Activated B cell treated with CpG ODN at 0.5 μM for 24 hours (primary cell): ENCODE measurements at regions not wholly inside any gene's neighbourhood (a gene's known extent, or its start where the extent isn't known, plus 50 kb on each side); places are given as distances from the start of the nearest gene placed in this dataset.
"Not testable (repeated sequence)": the region's sequence is repeated elsewhere in the genome, so short reads cannot be mapped to it uniquely, and the experiment has no call there.

ENCODE experiments used
- ATAC-seq: fragments of 200-7000 bp; cut with Tn5 transposase; one replicate; pipeline ENCODE4 v1.10.0; 2021; ENCODE audit warnings: low read depth, mild to moderate bottlenecking, moderate library complexity
- CTCF ChIA-PET: fragments of 350-600 bp; sonication (Branson Sonifier 250); formaldehyde crosslinking; loops from one replicate; lab custom pipeline; 2021; ENCODE audit warnings: antibody characterized with exemption; lab: Charles Lee
- POLR2A ChIA-PET: fragments of 350-600 bp; sonication (Branson Sonifier 250); formaldehyde crosslinking; loops from one replicate; lab custom pipeline; 2021; ENCODE audit warnings: antibody characterized with exemption; lab: Charles Lee
- DNase-seq: peaks from one replicate; pipeline ENCODE4 v3.0.0; 2022
- H3K27ac Mint-ChIP-seq: one replicate; pipeline ENCODE4 v1.8.0; 2020; ENCODE audit warnings: mixed read lengths
- H3K27me3 Mint-ChIP-seq: one replicate; pipeline ENCODE4 v1.8.0; 2021; ENCODE audit warnings: mixed read lengths
- H3K36me3 Mint-ChIP-seq: one replicate; pipeline ENCODE4 v1.8.0; 2021; ENCODE audit warnings: low read depth, mixed read lengths
- H3K4me1 Mint-ChIP-seq: one replicate; pipeline ENCODE4 v1.8.0; 2021; ENCODE audit warnings: mixed read lengths
- H3K4me3 Mint-ChIP-seq: one replicate; pipeline ENCODE4 v1.8.0; 2020; ENCODE audit warnings: mild to moderate bottlenecking, mixed read lengths
- H3K9me3 Mint-ChIP-seq: one replicate; pipeline ENCODE4 v1.8.0; 2020; ENCODE audit warnings: mixed read lengths
- CTCF ChIP-seq: fragments of 200-600 bp; IDR thresholded peaks from one replicate; pipeline ENCODE4 v1.8.0; 2022; ENCODE audit warnings: antibody characterized with exemption, mild to moderate bottlenecking
- intact Hi-C: fragments of 100-400 bp; cut with micrococcal nuclease; formaldehyde crosslinking; loops from one replicate; pipeline ENCODE4 v1.15.1; 2024

- H3K27me3 Mint-ChIP-seq, result no peaks in the 10 kb centered on the region
- TF ChIP-seq CTCF, result no peak
- CTCF ChIA-PET, result no interaction called here
- no peak overlapping the region for H3K4me3 Mint-ChIP-seq
- DNase-seq (no peak), ATAC-seq (no peak)
- no peaks in the 10 kb centered on the region for H3K4me1 Mint-ChIP-seq
- intact Hi-C loops, result no loop called here
- POLR2A ChIA-PET, result interaction anchor here (0.9 kb wide), 1 partner anchor 22 kb away, joined by 3 read pairs; no protein-coding TSS in a partner anchor
- H3K27ac Mint-ChIP-seq, result no peak overlapping the region
- H3K9me3 Mint-ChIP-seq, result no peaks in the 10 kb centered on the region
- H3K36me3 Mint-ChIP-seq, result no peaks in the 10 kb centered on the region
Observed at GRCh38 chr11:121358760-121359159, 66.2 kb downstream of the SC5D start.

GRCh38 chr11:121359591-121359990 is 67.0 kb downstream of the SC5D start:
- TF ChIP-seq CTCF, result no peak
- CTCF ChIA-PET, result no interaction called here
- H3K4me3 Mint-ChIP-seq, result no peak overlapping the region
- intact Hi-C loops, result no loop called here
- H3K4me1 Mint-ChIP-seq, result no peaks in the 10 kb centered on the region
- ATAC-seq (no peak), DNase-seq (no peak)
- no peaks in the 10 kb centered on the region for H3K36me3 Mint-ChIP-seq
- no peak overlapping the region for H3K27ac Mint-ChIP-seq
- POLR2A ChIA-PET, result interaction anchor here (0.6 kb wide), 1 partner anchor 1121 kb away, joined by 3 read pairs; no protein-coding TSS in a partner anchor
- no peaks in the 10 kb centered on the region for H3K9me3 Mint-ChIP-seq
- no peaks in the 10 kb centered on the region for H3K27me3 Mint-ChIP-seq

- ATAC-seq, intact Hi-C loops, POLR2A ChIA-PET, H3K36me3 Mint-ChIP-seq, H3K27me3 Mint-ChIP-seq, DNase-seq, CTCF ChIA-PET, H3K4me3 Mint-ChIP-seq, H3K27ac Mint-ChIP-seq, H3K9me3 Mint-ChIP-seq: not testable (repeated sequence)
- peaks cover 16% of the 10 kb centered on the region for H3K4me1 Mint-ChIP-seq
Observed at GRCh38 chr11:121362955-121363354, 70.4 kb downstream of the SC5D start.

DNA sequence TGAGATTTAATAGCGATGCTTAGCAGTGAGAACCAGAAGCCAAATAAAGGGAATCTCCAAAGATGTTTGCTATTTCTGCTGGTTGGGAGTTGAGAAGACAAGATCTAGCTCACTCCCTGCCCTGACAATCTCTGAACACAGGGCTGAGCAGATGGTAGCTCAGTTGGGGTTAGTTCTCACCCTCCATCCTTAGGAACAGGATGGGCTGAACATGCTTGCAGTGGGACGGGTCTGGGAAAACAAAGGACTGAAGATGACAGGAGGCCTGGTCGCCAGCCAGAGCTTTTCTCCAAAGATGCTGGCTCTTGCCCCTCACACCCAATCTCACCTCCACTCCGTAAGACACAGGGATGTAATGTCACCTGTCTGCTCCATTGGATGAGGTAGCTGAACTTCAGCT is 72.7 kb downstream of the SC5D start:
- H3K27me3 Mint-ChIP-seq, result no peaks in the 10 kb centered on the region
- H3K9me3 Mint-ChIP-seq, result no peaks in the 10 kb centered on the region
- intact Hi-C loops, result loop anchor here (5.0 kb wide), 1 partner anchor 212 kb away; no protein-coding TSS in a partner anchor
- DNase-seq, result no peak
- POLR2A ChIA-PET, result no interaction called here
- H3K4me1 Mint-ChIP-seq, result peaks cover 37% of the 10 kb centered on the region
- H3K27ac Mint-ChIP-seq, result no peak overlapping the region
- H3K36me3 Mint-ChIP-seq, result no peaks in the 10 kb centered on the region
- CTCF ChIA-PET, result interaction anchor here (1.0 kb wide), 1 partner anchor 61 kb away, joined by 3 read pairs; no protein-coding TSS in a partner anchor
- no peak for ATAC-seq
- H3K4me3 Mint-ChIP-seq, result no peak overlapping the region
- no peak for TF ChIP-seq CTCF

DNA sequence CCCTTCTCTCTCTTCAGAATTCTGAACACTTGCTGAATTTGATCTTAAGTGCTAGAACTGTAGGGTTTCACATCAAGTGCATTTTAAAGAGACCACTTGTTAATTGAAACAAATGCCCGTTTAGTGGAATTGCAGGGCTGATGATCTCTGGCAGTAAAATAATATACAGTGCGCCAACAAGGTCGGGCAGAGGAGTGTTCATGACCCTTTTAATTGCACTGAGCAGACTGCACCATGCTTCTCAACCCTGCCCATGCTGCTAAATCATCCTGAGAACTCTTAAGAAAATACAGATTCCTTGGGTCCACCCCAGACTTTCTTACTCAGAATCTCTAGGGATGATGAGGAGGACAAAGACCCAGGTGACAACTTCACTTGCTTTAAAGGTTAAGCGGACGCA is 73.5 kb downstream of the SC5D start:
- ATAC-seq (no peak), DNase-seq (no peak)
- Mint-ChIP-seq H3K4me1 (peaks cover 44% of the 10 kb centered on the region), H3K9me3 (no peaks in the 10 kb centered on the region), H3K27me3 (no peaks in the 10 kb centered on the region), H3K36me3 (no peaks in the 10 kb centered on the region), H3K27ac (no peak overlapping the region), H3K4me3 (no peak overlapping the region)
- intact Hi-C loops, result loop anchor here (2.0 to 5.0 kb wide), 4 partner anchors 25 to 211 kb away; partner anchors contain the start of genes SORL1 and SORL1-AS1
- POLR2A ChIA-PET, result interaction anchor here (1.5 to 1.7 kb wide), 2 partner anchors 13 to 86 kb away, joined by 3 to 19 read pairs; partner anchors contain the start of genes SORL1 and SORL1-AS1
- TF ChIP-seq CTCF, result no peak
- CTCF ChIA-PET, result no interaction called here
